Kidney (tissue), 13 donors: ENCODE measurements at regions not wholly inside any gene's neighbourhood (a gene's known extent, or its start where the extent isn't known, plus 50 kb on each side); places are given as distances from the start of the nearest gene placed in this dataset.

Source experiments
- DNase-seq, 5 donors: peaks; one replicate each; pipeline ENCODE4 v3.0.0-alpha.2; 2013 to 2020
- FAIRE-seq: peaks from 2 replicates; lab custom pipeline; 2012; peaks lifted over from hg19 to GRCh38; lab: Jason Lieb, UNC
- H3K27ac ChIP-seq, 2 donors: one replicate each; pipeline ENCODE4 v1.7.0; 2013; ENCODE audit warnings: low read depth in 2 of 2, low read length in 2 of 2, inconsistent platforms in 1 of 2
- H3K27me3 ChIP-seq: one replicate; pipeline ENCODE4 v1.7.1; 2013; ENCODE audit warnings: low read length, inconsistent platforms; ENCODE audit not compliant: control insufficient read depth, insufficient read depth
- H3K36me3 ChIP-seq, 3 donors: one replicate each; pipeline versions ENCODE4 v1.7.0 to v1.7.1; 2013; ENCODE audit warnings: low read length in 3 of 3, control low read depth in 1 of 3, inconsistent platforms in 1 of 3; ENCODE audit not compliant: insufficient read depth in 3 of 3, control insufficient read depth in 2 of 3
- H3K4me1 ChIP-seq, 3 donors: one replicate each; pipeline versions ENCODE4 v1.7.0 to v1.7.1; 2013; ENCODE audit warnings: low read length in 3 of 3, inconsistent platforms in 1 of 3, low read depth in 1 of 3; ENCODE audit not compliant: control insufficient read depth in 2 of 3, insufficient read depth in 2 of 3
- H3K4me3 ChIP-seq, 3 donors: one replicate each; pipeline versions ENCODE4 v1.7.0 to v1.8.1; 2013; ENCODE audit warnings: low read length in 3 of 3, control low read depth in 1 of 3, inconsistent platforms in 1 of 3
- H3K9ac ChIP-seq, 3 donors: one replicate each; pipeline versions ENCODE4 v1.7.0 to v1.7.1; 2013; ENCODE audit warnings: low read length in 3 of 3, control low read depth in 1 of 3, inconsistent platforms in 1 of 3
- H3K9me3 ChIP-seq, 3 donors: one replicate each; pipeline versions ENCODE4 v1.7.0 to v1.7.1; 2013; ENCODE audit warnings: low read length in 3 of 3, control low read depth in 1 of 3, inconsistent platforms in 1 of 3; ENCODE audit not compliant: control insufficient read depth in 2 of 3, insufficient read depth in 1 of 3
- CTCF ChIP-seq: IDR thresholded peaks from 3 replicates; pipeline ENCODE4 v1.5.1; 2012; ENCODE audit warnings: mild to moderate bottlenecking, moderate library complexity, borderline replicate concordance; ENCODE audit not compliant: insufficient read depth; ENCODE audit errors: extremely low read depth
- intact Hi-C: fragments of 100-400 bp; cut with DNase I; formaldehyde crosslinking; loops from one replicate; pipeline ENCODE4 v1.11.1; 2022
- donor health status: control.
- donor health status: control.
- donor health status: control.
- donor health status: control.
- donor health status: control.
- donor health status: DM: yes; HTN: yes; CAD: no.
- donor health status: Normal renal cell carcinoma (clear cell type).

- no peak overlapping the region for H3K27ac ChIP-seq
- FAIRE-seq (no peak), DNase-seq (no peak)
- no peaks in the 10 kb centered on the region for H3K36me3 ChIP-seq
- intact Hi-C loops = no loop called here
- H3K4me3 ChIP-seq = no peak overlapping the region
- no peaks in the 10 kb centered on the region for H3K27me3 ChIP-seq
- peaks cover 0 to 2% (median 0%) of the 10 kb centered on the region in 3 donors for H3K9me3 ChIP-seq
- no peaks in the 10 kb centered on the region for H3K4me1 ChIP-seq
- H3K9ac ChIP-seq = no peak overlapping the region
- TF ChIP-seq CTCF = no peak
These were observed 199.1 kb downstream of the ERMARD start for GRCh38 chr6:169950558-169950957.

- no peak for DNase-seq
- Histone ChIP-seq H3K27ac (no peak overlapping the region), H3K36me3 (no peaks in the 10 kb centered on the region), H3K4me1 (no peaks in the 10 kb centered on the region), H3K27me3 (no peaks in the 10 kb centered on the region), H3K9ac (no peak overlapping the region), H3K4me3 (no peak overlapping the region), H3K9me3 (peaks cover 0 to 2% (median 0%) of the 10 kb centered on the region in 3 donors)
- TF ChIP-seq CTCF = no peak
- intact Hi-C loops = no loop called here
- FAIRE-seq = no peak
These were observed 198.2 kb downstream of the ERMARD start for GRCh38 chr6:169949511-169950097.

GRCh38 chr6:169946971-169947370, 195.5 kb downstream of the ERMARD start:
- Histone ChIP-seq H3K27ac (no peak overlapping the region), H3K4me1 (no peaks in the 10 kb centered on the region), H3K9ac (no peak overlapping the region), H3K36me3 (no peaks in the 10 kb centered on the region), H3K27me3 (no peaks in the 10 kb centered on the region), H3K4me3 (no peak overlapping the region), H3K9me3 (peaks cover 0 to 7% (median 0%) of the 10 kb centered on the region in 3 donors)
- FAIRE-seq = no peak
- TF ChIP-seq CTCF = no peak
- DNase-seq = no peak
- intact Hi-C loops = no loop called here

GRCh38 chr6:169945117-169945516, 193.7 kb downstream of the ERMARD start:
- no peak for FAIRE-seq
- no peaks in the 10 kb centered on the region for H3K4me1 ChIP-seq

More at GRCh38 chr6:169945117-169945516, 193.7 kb downstream of the ERMARD start:
- no peak for DNase-seq
- Histone ChIP-seq H3K9ac (no peak overlapping the region), H3K9me3 (peaks cover 0 to 7% (median 0%) of the 10 kb centered on the region in 3 donors), H3K27ac (no peak overlapping the region), H3K36me3 (no peaks in the 10 kb centered on the region), H3K27me3 (no peaks in the 10 kb centered on the region), H3K4me3 (no peak overlapping the region)
- intact Hi-C loops = no loop called here
- no peak for TF ChIP-seq CTCF
